Mesenchymal stem cell (in vitro differentiated cells and primary cell): ENCODE measurements at regions not wholly inside any gene's neighbourhood (a gene's known extent, or its start where the extent isn't known, plus 50 kb on each side); places are given as distances from the start of the nearest gene placed in this dataset.

Experiments
- DNase-seq: peaks from one replicate; pipeline ENCODE4 v3.0.0-alpha.2; 2013
- H2AFZ ChIP-seq: one replicate; pipeline ENCODE4 v1.6.1; 2013; ENCODE audit warnings: low read depth, mild to moderate bottlenecking, control low read depth, inconsistent platforms, low read length, moderate library complexity
- H2AK5ac ChIP-seq: 2 replicates; pipeline ENCODE4 v1.6.1; 2013; ENCODE audit warnings: low read length, moderate library complexity, mild to moderate bottlenecking, inconsistent platforms; ENCODE audit not compliant: severe bottlenecking
- H2BK120ac ChIP-seq: one replicate; pipeline ENCODE4 v1.6.1; 2013; ENCODE audit warnings: low read depth, mild to moderate bottlenecking, inconsistent platforms, low read length, moderate library complexity
- H2BK12ac ChIP-seq, 2 experiments: one replicate each; pipeline ENCODE4 v1.6.1; 2013; ENCODE audit warnings: inconsistent platforms in 2 of 2, low read length in 2 of 2, mild to moderate bottlenecking in 2 of 2, moderate library complexity in 2 of 2, control low read depth in 1 of 2
- H2BK15ac ChIP-seq: one replicate; pipeline ENCODE4 v1.6.1; 2013; ENCODE audit warnings: mild to moderate bottlenecking, low read depth, inconsistent platforms; ENCODE audit not compliant: poor library complexity, severe bottlenecking
- H2BK5ac ChIP-seq: 2 replicates; pipeline ENCODE4 v1.6.1; 2013; ENCODE audit warnings: low read depth, mild to moderate bottlenecking, low read length, control low read depth, inconsistent platforms; ENCODE audit not compliant: poor library complexity, severe bottlenecking
- H3K14ac ChIP-seq, 2 experiments: one replicate each; pipeline ENCODE4 v1.6.1; 2013; ENCODE audit warnings: inconsistent platforms in 2 of 2, low read length in 2 of 2, control low read depth in 1 of 2, mild to moderate bottlenecking in 1 of 2, moderate library complexity in 1 of 2
- H3K18ac ChIP-seq, 2 experiments: one replicate each; pipeline ENCODE4 v1.6.1; 2013; ENCODE audit warnings: inconsistent platforms in 2 of 2, low read length in 2 of 2, control low read depth in 1 of 2, low read depth in 1 of 2, mild to moderate bottlenecking in 1 of 2
- H3K23ac ChIP-seq, 2 experiments: one replicate each; pipeline ENCODE4 v1.6.1; 2013; ENCODE audit warnings: inconsistent platforms in 2 of 2, low read length in 2 of 2, mild to moderate bottlenecking in 2 of 2, moderate library complexity in 2 of 2, control low read depth in 1 of 2
- H3K27ac ChIP-seq: 2 replicates; pipeline ENCODE4 v1.5.1; 2013; ENCODE audit warnings: mild to moderate bottlenecking, moderate library complexity, low read length, control low read depth, inconsistent platforms; ENCODE audit not compliant: poor library complexity, severe bottlenecking
- H3K27me3 ChIP-seq, 2 experiments: 2 replicates each; pipeline versions ENCODE4 v1.6.1 to v1.7.0; 2013; ENCODE audit warnings: low read length in 2 of 2, mild to moderate bottlenecking in 2 of 2, moderate library complexity in 2 of 2, control low read depth in 1 of 2, inconsistent platforms in 1 of 2; ENCODE audit not compliant: control insufficient read depth in 1 of 2, insufficient read depth in 1 of 2
- H3K36me3 ChIP-seq, 2 experiments: 2 replicates each; pipeline versions ENCODE4 v1.6.1 to v1.7.0; 2013; ENCODE audit warnings: low read length in 2 of 2, control low read depth in 1 of 2, inconsistent platforms in 1 of 2, low read depth in 1 of 2, mild to moderate bottlenecking in 1 of 2; ENCODE audit not compliant: insufficient read depth in 2 of 2, control insufficient read depth in 1 of 2
- H3K4ac ChIP-seq, 2 experiments: one replicate each; pipeline ENCODE4 v1.6.1; 2013; ENCODE audit warnings: inconsistent platforms in 2 of 2, low read length in 2 of 2, mild to moderate bottlenecking in 2 of 2, moderate library complexity in 2 of 2, control low read depth in 1 of 2, low read depth in 1 of 2
- H3K4me1 ChIP-seq: 2 replicates; pipeline ENCODE4 v1.6.1; 2013; ENCODE audit warnings: low read depth, low read length, control low read depth; ENCODE audit not compliant: control insufficient read depth, insufficient read depth
- H3K4me2 ChIP-seq: 2 replicates; pipeline ENCODE4 v1.6.1; 2013; ENCODE audit warnings: low read length, mild to moderate bottlenecking, inconsistent platforms; ENCODE audit not compliant: poor library complexity, severe bottlenecking
- H3K4me3 ChIP-seq, 2 experiments: 2 replicates each; pipeline versions ENCODE4 v1.5.1 to v1.7.0; 2013; ENCODE audit warnings: low read length in 2 of 2, mild to moderate bottlenecking in 2 of 2, control low read depth in 1 of 2, low read depth in 1 of 2; ENCODE audit not compliant: insufficient read depth in 1 of 2
- H3K79me1 ChIP-seq: replicated peaks from 2 replicates; pipeline ENCODE4 v1.6.1; 2013; ENCODE audit warnings: mild to moderate bottlenecking, control low read depth, low read length, inconsistent platforms; ENCODE audit not compliant: poor library complexity, severe bottlenecking
- H3K9ac ChIP-seq: 2 replicates; pipeline ENCODE4 v1.7.0; 2013; ENCODE audit warnings: mild to moderate bottlenecking, low read length, moderate library complexity
- H3K9me3 ChIP-seq: 2 replicates; pipeline ENCODE4 v1.7.0; 2013; ENCODE audit warnings: mild to moderate bottlenecking, low read length; ENCODE audit not compliant: control insufficient read depth
- H4K8ac ChIP-seq: one replicate; pipeline ENCODE4 v1.6.1; 2013; ENCODE audit warnings: inconsistent platforms, mild to moderate bottlenecking, low read length, moderate library complexity
- H4K91ac ChIP-seq: one replicate; pipeline ENCODE4 v1.6.1; 2013; ENCODE audit warnings: mild to moderate bottlenecking, low read length, inconsistent platforms
- WGBS: methylation state at CpG from one replicate; pipeline ENCODE4 v1.1.7; 2013; ENCODE audit warnings: mixed read lengths; 5-methylcytosine and 5-hydroxymethylcytosine counted together

- Histone ChIP-seq H3K27me3 (peaks cover 0 to 11% of the 10 kb centered on the region in 2 experiments), H3K4me3 (no peak overlapping the region), H2BK120ac (no peak overlapping the region), H3K36me3 (peaks cover 0 to 12% of the 10 kb centered on the region in 2 experiments), H2BK15ac (no peak overlapping the region), H4K91ac (no peak overlapping the region), H3K9me3 (no peaks in the 10 kb centered on the region), H3K79me1 (peaks cover 17% of the 10 kb centered on the region), H3K4ac (no peak overlapping the region), H3K14ac (no peak overlapping the region), H3K27ac (no peak overlapping the region), H3K4me1 (peaks cover 5% of the 10 kb centered on the region), H3K9ac (peak overlapping the region; percentile 13), H3K4me2 (no peak overlapping the region), H3K18ac (no peak overlapping the region), H4K8ac (no peak overlapping the region), H2BK5ac (no peak overlapping the region), H2AK5ac (no peak overlapping the region), H3K23ac (no peak overlapping the region), H2AFZ (no peak overlapping the region), H2BK12ac (no peak overlapping the region)
- DNase-seq = peak; percentile 50
- WGBS = 44% methylated on average over 2 of the region's 4 CpGs
Observed at GRCh38 chr15:62593681-62594399, 428.8 kb upstream of the C2CD4B start.

- peak overlapping the region in 1 of 2 experiments; percentile 97 for H3K23ac ChIP-seq
- H3K27me3 ChIP-seq = peaks cover 0 to 8% of the 10 kb centered on the region in 2 experiments
- no peak overlapping the region for H4K91ac ChIP-seq
- H3K18ac ChIP-seq = no peak overlapping the region
- H3K36me3 ChIP-seq = no peaks in the 10 kb centered on the region
- no peak overlapping the region for H2AFZ ChIP-seq
- no peak overlapping the region for H3K14ac ChIP-seq
- H2BK12ac ChIP-seq = peak overlapping the region in 1 of 2 experiments; percentile 83
- no peak overlapping the region for H2BK15ac ChIP-seq
- H3K9me3 ChIP-seq = no peaks in the 10 kb centered on the region
- 93% methylated on average over 9 of the region's 9 CpGs for WGBS
- H3K79me1 ChIP-seq = peaks cover 17% of the 10 kb centered on the region
- H4K8ac ChIP-seq = no peak overlapping the region
- H2BK120ac ChIP-seq = no peak overlapping the region
- H3K4me1 ChIP-seq = peaks cover 1% of the 10 kb centered on the region
- no peak overlapping the region for H3K27ac ChIP-seq
- H3K4me3 ChIP-seq = no peak overlapping the region
- no peak overlapping the region for H3K4ac ChIP-seq
- H3K4me2 ChIP-seq = no peak overlapping the region
- DNase-seq = no peak
- no peak overlapping the region for H3K9ac ChIP-seq
- no peak overlapping the region for H2AK5ac ChIP-seq
- no peak overlapping the region for H2BK5ac ChIP-seq
Observed at GRCh38 chr15:62598217-62598616, 433.1 kb upstream of the C2CD4B start.

- Histone ChIP-seq H3K9me3 (no peaks in the 10 kb centered on the region), H3K23ac (no peak overlapping the region), H3K14ac (no peak overlapping the region), H3K18ac (peak overlapping the region; percentile 1 to 66), H2BK12ac (peak overlapping the region in 1 of 2 experiments; percentile 21), H4K91ac (peak overlapping the region; percentile 28), H2AK5ac (peak overlapping the region; percentile 49), H2BK120ac (no peak overlapping the region), H3K27me3 (peaks cover 0 to 8% of the 10 kb centered on the region in 2 experiments), H3K4me2 (no peak overlapping the region), H3K4me3 (no peak overlapping the region), H4K8ac (peak overlapping the region; percentile 56), H3K9ac (no peak overlapping the region), H3K79me1 (peaks cover 17% of the 10 kb centered on the region), H2BK5ac (no peak overlapping the region), H3K36me3 (no peaks in the 10 kb centered on the region), H2AFZ (no peak overlapping the region), H2BK15ac (no peak overlapping the region), H3K4ac (no peak overlapping the region), H3K4me1 (no peaks in the 10 kb centered on the region), H3K27ac (no peak overlapping the region)
- 72% methylated on average over 11 of the region's 13 CpGs for WGBS
- peak; percentile 33 for DNase-seq
Observed at GRCh38 chr15:62599791-62600777, 435.0 kb upstream of the C2CD4B start.
